Body of pancreas (tissue), 4 donors: ENCODE measurements at regions not wholly inside any gene's neighbourhood (a gene's known extent, or its start where the extent isn't known, plus 50 kb on each side); places are given as distances from the start of the nearest gene placed in this dataset.

Experiments used
- ATAC-seq: fragments of 150-250 bp; one replicate; pipeline ENCODE4 v1.9.1; 2016
- DNase-seq, 4 donors: peaks; one replicate each; pipeline ENCODE4 v3.0.0-alpha.2; 2019
- H3K27ac ChIP-seq, 4 donors: fragments of 200-600 bp; sonication (generic); 1 replicate in 3 of 4; 2 replicates in 1 of 4; pipeline versions ENCODE4 v1.5.1 to v1.6.1; 2016 to 2019; ENCODE audit warnings: mild to moderate bottlenecking in 1 of 4, mixed read lengths in 1 of 4, moderate library complexity in 1 of 4
- H3K27me3 ChIP-seq, 2 donors: fragments of 200-600 bp; sonication (generic); one replicate each; pipeline ENCODE4 v1.6.0; 2016; ENCODE audit warnings: mild to moderate bottlenecking in 1 of 2
- H3K36me3 ChIP-seq, 2 donors: fragments of 200-600 bp; sonication (generic); replicated peaks in 1 of 2; 2 replicates each; pipeline ENCODE4 v1.5.1; 2016; ENCODE audit warnings: low read depth in 2 of 2; ENCODE audit not compliant: insufficient read depth in 1 of 2
- H3K4me1 ChIP-seq: fragments of 200-600 bp; sonication (generic); one replicate; pipeline ENCODE4 v1.6.0; 2016
- H3K4me3 ChIP-seq, 2 donors: fragments of 200-600 bp; sonication (generic); 1 replicate in 1 of 2; 2 replicates in 1 of 2; pipeline ENCODE4 v1.5.1; 2016 to 2019
- H3K9me3 ChIP-seq, 3 donors: fragments of 200-600 bp; sonication (generic); 1 replicate in 2 of 3; 2 replicates in 1 of 3; pipeline ENCODE4 v1.5.1; 2016
- CTCF ChIP-seq, 7 experiments: fragments of 450-650 bp in 4 of 7; fragments of 200-600 bp in 3 of 7; sonication (generic) in 3 of 7; IDR thresholded peaks; one replicate each; pipeline ENCODE4 v1.5.1; 2016 to 2019; ENCODE audit warnings: antibody characterized with exemption in 7 of 7
- POLR2A ChIP-seq, 3 donors: fragments of 450-650 bp; IDR thresholded peaks; one replicate each; pipeline ENCODE4 v1.6.1; 2016; ENCODE audit warnings: antibody characterized with exemption in 3 of 3, mild to moderate bottlenecking in 2 of 3
- WGBS, 2 donors: methylation state at CpG; one replicate each; pipeline ENCODE4 v1.1.5; 2017; 5-methylcytosine and 5-hydroxymethylcytosine counted together
- intact Hi-C: fragments of 100-400 bp; cut with DNase I; formaldehyde crosslinking; loops from one replicate; pipeline ENCODE4 v1.15.1; 2023

GRCh38 chr12:130098301-130099005 lies 63.8 kb upstream of the FZD10 start:
- intact Hi-C loops: no loop called here
- no peaks in the 10 kb centered on the region for H3K4me1 ChIP-seq
- H3K36me3 ChIP-seq: no peaks in the 10 kb centered on the region
- TF ChIP-seq POLR2A (IDR thresholded peaks at IDR 0.05) (no peak), CTCF (IDR thresholded peaks at IDR 0.05) (no peak)
- H3K27ac ChIP-seq: no peak overlapping the region
- H3K4me3 ChIP-seq: no peak overlapping the region
- H3K9me3 ChIP-seq: no peaks in the 10 kb centered on the region
- ATAC-seq (no peak), DNase-seq (no peak)
- no peaks in the 10 kb centered on the region for H3K27me3 ChIP-seq
- 81 to 90% methylated on average over 9 to 11 of the region's 11 CpGs for WGBS, 2 donors

GRCh38 chr12:130100634-130101362 lies 61.5 kb upstream of the FZD10 start:
- no peak overlapping the region for H3K4me3 ChIP-seq
- intact Hi-C loops: no loop called here
- H3K36me3 ChIP-seq: no peaks in the 10 kb centered on the region
- WGBS, 2 donors: 51 to 68% methylated on average over 8 of the region's 8 CpGs
- no peaks in the 10 kb centered on the region for H3K27me3 ChIP-seq
- no peak overlapping the region for H3K27ac ChIP-seq
- DNase-seq (no peak), ATAC-seq (no peak)
- no peaks in the 10 kb centered on the region for H3K9me3 ChIP-seq
- no peak for TF ChIP-seq CTCF (IDR thresholded peaks at IDR 0.05)
- TF ChIP-seq POLR2A (IDR thresholded peaks at IDR 0.05): no peak
- H3K4me1 ChIP-seq: peaks cover 16% of the 10 kb centered on the region

- TF ChIP-seq POLR2A (IDR thresholded peaks at IDR 0.05): no peak
- no peak for TF ChIP-seq CTCF (IDR thresholded peaks at IDR 0.05)
- DNase-seq: no peak
- Histone ChIP-seq H3K27me3 (no peaks in the 10 kb centered on the region), H3K4me1 (peaks cover 19% of the 10 kb centered on the region), H3K27ac (no peak overlapping the region), H3K36me3 (no peaks in the 10 kb centered on the region), H3K4me3 (no peak overlapping the region), H3K9me3 (no peaks in the 10 kb centered on the region)
- WGBS, 2 donors: 39 to 46% methylated on average over 7 of the region's 7 CpGs
- intact Hi-C loops: no loop called here
- no peak for ATAC-seq
These were observed 60.9 kb upstream of the FZD10 start for GRCh38 chr12:130101370-130101769.

- Histone ChIP-seq H3K36me3 (no peaks in the 10 kb centered on the region), H3K27ac (no peak overlapping the region), H3K9me3 (no peaks in the 10 kb centered on the region), H3K4me1 (peaks cover 19% of the 10 kb centered on the region), H3K27me3 (no peaks in the 10 kb centered on the region), H3K4me3 (no peak overlapping the region)
- no peak for ATAC-seq
- no peak for DNase-seq
- TF ChIP-seq CTCF (IDR thresholded peaks at IDR 0.05) (no peak), POLR2A (IDR thresholded peaks at IDR 0.05) (no peak)
- intact Hi-C loops: no loop called here
- 16 to 22% methylated on average over 3 of the region's 3 CpGs for WGBS, 2 donors
These were observed 60.0 kb upstream of the FZD10 start for GRCh38 chr12:130102266-130102665.
